ENCODE measurements at regions not wholly inside any gene's neighbourhood (a gene's known extent, or its start where the extent isn't known, plus 50 kb on each side); places are given as distances from the start of the nearest gene placed in this dataset.
A peak's percentile ranks its signal among the peaks of the same experiment; 100 is the strongest.
"Not testable (repeated sequence)": the region's sequence is repeated elsewhere in the genome, so short reads cannot be mapped to it uniquely, and the experiment has no call there.

- DNase-seq: no peak
Measured at GRCh38 chr7:81430761-81431160, 339.1 kb downstream of the HGF start.

GRCh38 chr7:81430150-81430549, 339.7 kb downstream of the HGF start:
- no peak for DNase-seq

- no peak for DNase-seq
Measured at GRCh38 chr7:81427461-81427860, 342.4 kb downstream of the HGF start.

GRCh38 chr7:81420526-81421226, 349.2 kb downstream of the HGF start:
- DNase-seq: no peak

GRCh38 chr7:81419731-81420130, 350.1 kb downstream of the HGF start:
- DNase-seq: no peak

- DNase-seq: peak in 1 of 2 donors; percentile 2
Measured at GRCh38 chr7:81416659-81417058, 353.2 kb downstream of the HGF start.

GRCh38 chr7:81415181-81415580, 354.7 kb downstream of the HGF start:
- DNase-seq: no peak

- DNase-seq: no peak
Measured at GRCh38 chr7:81414411-81414810, 355.4 kb downstream of the HGF start.

- no peak for DNase-seq
Measured at GRCh38 chr7:81410471-81411117, 359.3 kb downstream of the HGF start.

- DNase-seq: no peak
Measured at GRCh38 chr7:81408728-81409127, 361.1 kb downstream of the HGF start.

- DNase-seq: no peak
Measured at GRCh38 chr7:81407094-81407493, 362.8 kb downstream of the HGF start.

- DNase-seq: no peak
Measured at GRCh38 chr7:81404669-81405068, 365.2 kb downstream of the HGF start.

GRCh38 chr7:81402227-81402626, 367.6 kb downstream of the HGF start:
- DNase-seq: no peak

- no peak for DNase-seq
Measured at GRCh38 chr7:81399471-81399870, 370.4 kb downstream of the HGF start.

GRCh38 chr7:81394029-81394428, 375.8 kb downstream of the HGF start:
- no peak for DNase-seq

GRCh38 chr7:81393018-81393417, 376.8 kb downstream of the HGF start:
- DNase-seq: no peak

GRCh38 chr7:81385370-81385769, 384.5 kb downstream of the HGF start:
- no peak for DNase-seq

- no peak for DNase-seq
Measured at GRCh38 chr7:81383846-81384245, 386.0 kb downstream of the HGF start.

- not testable (repeated sequence) for DNase-seq
Measured at GRCh38 chr7:81374641-81375040, 395.2 kb downstream of the HGF start.

GRCh38 chr7:81370822-81371221, 399.0 kb downstream of the HGF start:
- DNase-seq: no peak

- no peak for DNase-seq
Measured at GRCh38 chr7:81367326-81367931, 402.4 kb downstream of the HGF start.

GRCh38 chr7:81366546-81366945, 403.3 kb downstream of the HGF start:
- DNase-seq: no peak

GRCh38 chr7:81361769-81362312, 408.0 kb downstream of the HGF start:
- DNase-seq: no peak

GRCh38 chr7:81355911-81356310, 413.9 kb downstream of the HGF start:
- no peak for DNase-seq

Measured in inflammatory macrophage (primary cell).